Glomerular visceral epithelial cell (primary cell): ENCODE measurements at regions not wholly inside any gene's neighbourhood (a gene's known extent, or its start where the extent isn't known, plus 50 kb on each side); places are given as distances from the start of the nearest gene placed in this dataset.
A peak's percentile ranks its signal among the peaks of the same experiment; 100 is the strongest.

Experiments used
- DNase-seq: peaks from one replicate; pipeline ENCODE4 v3.0.0-alpha.2; 2016; ENCODE audit errors: extremely low spot score

DNA sequence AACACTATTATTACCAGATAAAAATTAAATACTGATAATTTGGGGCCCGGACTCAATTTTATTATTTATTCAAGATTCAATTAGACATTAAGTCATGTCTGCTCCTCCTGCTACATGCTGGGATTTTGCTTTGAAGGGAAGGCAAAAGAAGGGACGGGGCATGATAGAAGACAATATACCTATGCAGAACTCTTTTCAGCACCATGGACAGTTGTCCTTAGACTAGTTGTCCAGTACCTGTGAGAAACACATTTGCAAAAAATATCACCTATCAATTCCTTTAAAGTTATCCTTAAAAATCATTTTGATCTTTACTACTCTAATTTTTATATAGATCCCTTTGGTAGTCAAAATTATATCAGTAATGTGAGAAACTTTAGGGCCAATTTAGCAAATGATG lies 100.2 kb upstream of the SULT1C3 start:
- peak; percentile 4 for DNase-seq

DNA sequence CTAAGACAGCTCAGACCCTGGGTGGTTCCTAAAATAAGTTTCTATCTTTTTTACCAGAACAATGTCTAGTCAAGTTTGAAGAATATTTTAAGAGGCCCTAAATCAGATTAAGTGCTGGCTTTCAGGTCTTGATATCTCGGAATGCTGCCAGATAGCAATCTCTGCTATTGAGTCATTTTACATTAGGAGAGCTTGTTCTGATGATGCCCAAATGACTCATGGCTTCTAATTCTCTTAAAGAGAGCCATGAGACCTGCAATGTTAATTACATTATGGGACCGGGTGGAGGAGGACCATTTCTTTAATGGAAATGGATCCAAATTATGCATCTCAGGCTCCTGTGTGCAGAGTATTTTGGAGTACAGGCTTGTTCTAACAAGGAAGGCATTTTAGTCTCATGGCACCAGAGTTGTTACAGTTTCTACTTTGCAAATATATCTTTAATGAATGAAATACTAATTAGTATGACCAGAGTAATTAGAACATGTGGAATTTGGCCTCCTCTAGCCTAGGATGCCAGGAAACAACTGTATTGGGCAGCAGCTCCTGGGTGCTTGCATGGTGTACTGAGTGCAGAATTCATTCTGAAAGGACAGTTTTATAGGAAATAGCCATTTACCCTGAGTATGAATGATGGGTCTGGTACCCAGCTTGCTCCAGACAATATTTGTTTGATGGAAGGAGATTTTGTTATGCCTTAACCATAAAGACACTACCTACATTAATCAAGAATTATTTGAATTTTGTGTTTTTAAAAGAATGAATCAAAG lies 94.0 kb upstream of the SULT1C3 start:
- DNase-seq = no peak

- DNase-seq = no peak
Measured at GRCh38 chr2:108148555-108148954, 91.2 kb upstream of the SULT1C3 start.

GRCh38 chr2:108154366-108155061 lies 85.3 kb upstream of the SULT1C3 start:
- DNase-seq = no peak

GRCh38 chr2:108161298-108161697 lies 78.5 kb upstream of the SULT1C3 start:
- DNase-seq = no peak

GRCh38 chr2:108164318-108164717 lies 75.5 kb upstream of the SULT1C3 start:
- DNase-seq = no peak

DNA sequence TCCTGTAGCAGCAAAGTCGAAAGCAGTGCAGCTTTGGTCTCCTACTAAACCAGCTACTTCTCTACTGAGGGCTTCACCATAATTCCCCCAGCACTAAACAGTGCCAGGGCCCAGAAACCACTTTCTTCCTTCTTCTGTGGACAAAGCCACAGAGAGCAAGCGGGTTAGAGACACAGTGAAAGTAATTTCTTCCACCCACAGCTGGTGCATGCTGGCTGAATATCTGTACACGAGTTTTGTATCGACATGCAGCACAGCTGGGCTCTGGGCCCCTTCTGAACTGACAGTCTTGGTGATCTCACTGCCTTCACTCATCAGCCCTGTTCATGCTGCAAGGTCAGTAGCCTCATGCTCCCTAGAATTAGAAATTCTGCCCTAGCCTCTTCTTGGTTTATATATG lies 74.0 kb upstream of the SULT1C3 start:
- DNase-seq = no peak

DNA sequence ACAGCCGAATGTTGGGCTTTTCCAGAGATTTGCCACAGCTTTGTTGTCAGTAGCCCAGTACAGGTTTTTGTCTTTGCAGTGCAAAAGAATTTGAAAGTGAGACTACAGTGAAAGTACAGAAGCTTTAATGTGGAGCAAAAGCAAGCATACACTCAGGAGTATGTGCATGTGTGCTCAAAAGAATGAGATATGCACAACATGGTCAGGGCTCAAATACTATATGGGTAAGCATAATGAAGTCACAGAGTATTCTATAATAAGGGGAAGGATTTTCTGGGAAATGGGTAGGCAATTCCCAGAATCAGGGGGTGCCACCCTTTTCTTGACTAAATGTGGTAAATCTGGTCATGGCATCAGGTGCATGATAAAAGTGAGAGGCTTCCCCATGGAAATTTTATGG lies 72.1 kb upstream of the SULT1C3 start:
- DNase-seq = no peak

- DNase-seq = peak; percentile 24
Measured at GRCh38 chr2:108169982-108170625, 69.7 kb upstream of the SULT1C3 start.

GRCh38 chr2:108171657-108172056 lies 68.1 kb upstream of the SULT1C3 start:
- DNase-seq = no peak

GRCh38 chr2:108182489-108182888 lies 57.3 kb upstream of the SULT1C3 start:
- DNase-seq = no peak

DNA sequence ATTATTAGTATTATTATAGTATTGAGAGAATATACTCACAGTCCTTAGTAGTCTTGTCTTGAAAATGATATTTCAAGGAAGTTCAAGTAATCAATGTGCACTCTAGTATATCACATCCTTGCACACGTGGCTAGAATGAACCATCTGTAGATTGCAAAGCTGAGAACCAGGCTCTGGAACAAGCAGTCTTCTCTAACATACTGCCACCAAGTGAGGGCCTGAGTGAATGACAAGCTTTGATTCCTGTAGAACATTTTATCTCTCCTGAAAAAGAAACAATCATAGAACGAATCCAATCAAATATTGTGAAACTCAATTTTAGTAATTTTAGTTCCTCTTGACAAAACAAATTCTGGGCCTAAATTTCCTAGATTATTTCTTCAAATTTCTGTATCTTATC lies 55.3 kb upstream of the SULT1C3 start:
- DNase-seq = peak; percentile 12

DNA sequence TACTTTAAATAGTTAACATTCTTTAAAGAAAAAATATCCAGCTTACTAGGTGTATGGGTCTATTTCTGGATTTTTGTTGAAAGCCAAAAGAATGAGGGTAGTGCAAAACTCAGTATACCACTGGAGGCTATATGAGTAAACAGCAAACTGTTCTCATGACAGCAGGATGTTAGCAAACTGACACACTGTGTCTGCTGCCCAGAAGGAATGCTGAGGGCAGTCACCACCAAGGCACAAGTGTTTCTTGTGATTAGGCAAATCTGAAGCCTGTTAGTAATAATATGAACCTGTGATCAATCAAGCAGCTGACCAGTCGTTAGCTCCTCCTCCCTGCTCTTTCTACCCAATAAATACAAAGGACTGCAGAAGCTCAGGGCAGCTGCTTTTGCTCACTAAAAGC lies 50.5 kb upstream of the SULT1C3 start:
- DNase-seq = no peak
